Astrocyte of the hippocampus (primary cell): ENCODE measurements at regions not wholly inside any gene's neighbourhood (a gene's known extent, or its start where the extent isn't known, plus 50 kb on each side); places are given as distances from the start of the nearest gene placed in this dataset.

Source experiments
- DNase-seq: peaks from one replicate; pipeline ENCODE4 v3.0.0; 2011; ENCODE audit warnings: low read depth, low spot score

- no peak for DNase-seq
These were observed 582.2 kb upstream of the CADM1 start for GRCh38 chr11:116086426-116086825.

DNA sequence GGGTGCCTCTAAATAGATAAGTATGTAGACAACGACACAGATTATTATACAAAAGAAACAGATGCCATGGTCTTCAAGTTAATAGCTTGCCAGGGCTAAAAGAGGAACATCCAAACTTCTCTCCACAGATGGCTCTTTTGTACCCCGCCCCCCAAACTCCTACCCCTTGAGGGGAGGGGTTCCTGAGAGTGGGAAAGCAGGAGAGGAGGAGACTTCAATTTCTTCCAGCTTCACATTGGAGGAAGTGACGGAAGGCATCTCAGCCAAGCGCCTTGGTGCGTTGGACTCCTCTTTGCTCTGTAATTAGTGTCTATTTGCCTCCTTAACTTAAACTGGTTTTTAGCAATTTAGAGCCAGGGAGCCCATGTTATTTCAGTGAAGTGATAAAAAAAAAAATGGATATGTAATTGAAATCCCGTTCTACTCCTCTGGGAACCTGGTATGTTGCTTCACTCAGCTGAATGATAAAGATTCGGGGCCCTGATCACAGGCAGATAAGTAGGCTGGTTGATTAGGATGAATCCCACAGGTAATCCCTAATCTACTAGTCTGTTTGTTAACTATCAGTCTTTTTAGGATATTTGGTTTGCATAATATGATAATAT lies 580.9 kb upstream of the CADM1 start:
- no peak for DNase-seq

DNA sequence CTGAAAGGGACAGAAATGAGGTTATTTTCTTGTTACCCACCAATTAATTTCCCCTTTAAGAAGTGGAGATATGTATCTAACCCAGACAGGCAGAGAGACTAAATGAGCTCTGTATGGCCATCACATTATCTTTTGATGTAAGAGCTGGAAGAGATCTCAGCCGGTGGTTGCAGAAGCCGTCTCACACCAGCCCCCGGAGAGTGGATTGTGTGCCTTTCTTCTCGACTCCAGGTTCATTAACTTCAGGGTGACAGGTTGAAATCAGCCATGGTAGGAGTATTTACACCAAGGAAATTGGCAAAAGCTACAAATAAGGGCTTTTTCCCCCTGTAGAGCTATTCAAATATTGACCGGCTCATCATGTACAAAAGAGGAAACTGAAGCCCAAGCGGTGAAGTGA lies 580.3 kb upstream of the CADM1 start:
- DNase-seq: no peak

GRCh38 chr11:116082256-116082655 lies 578.0 kb upstream of the CADM1 start:
- DNase-seq: no peak

DNA sequence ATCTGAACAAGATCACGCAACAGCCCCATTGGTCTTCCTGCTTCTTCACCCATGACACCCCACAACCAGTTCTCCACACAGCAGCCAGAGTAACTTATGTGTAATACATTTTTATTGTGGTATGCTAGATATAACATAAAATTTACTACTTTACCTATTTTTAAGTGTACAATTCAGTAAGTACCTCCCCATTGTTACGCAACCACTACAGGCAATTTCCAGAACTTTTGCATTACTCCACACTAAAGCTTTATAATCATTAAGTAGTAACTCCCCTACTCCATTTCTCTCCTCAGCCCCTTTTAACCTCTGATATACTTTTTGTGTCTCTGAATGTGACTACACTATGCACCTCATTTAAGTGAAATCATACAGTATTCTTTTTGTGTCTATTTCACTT lies 575.4 kb upstream of the CADM1 start:
- no peak for DNase-seq

GRCh38 chr11:116078101-116078591 lies 573.9 kb upstream of the CADM1 start:
- peak; percentile 63 for DNase-seq

DNA sequence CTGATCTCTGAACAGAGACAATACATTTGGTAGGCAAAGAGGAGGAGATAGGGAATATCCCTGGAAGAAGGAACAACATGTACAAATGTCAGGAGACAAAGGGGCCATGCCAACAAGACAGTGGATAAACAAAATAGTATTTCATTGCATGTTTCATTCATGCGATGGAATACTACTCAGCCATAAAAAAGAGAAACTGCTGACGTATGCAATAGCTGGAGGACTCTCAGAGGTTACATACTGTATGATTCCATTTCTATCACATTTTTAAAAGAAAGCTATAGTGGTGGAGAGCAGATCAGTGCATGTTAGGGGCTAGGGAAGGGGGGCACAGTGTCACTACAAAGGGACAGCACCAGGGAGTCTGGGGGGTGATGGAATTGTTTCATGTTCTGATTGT lies 572.9 kb upstream of the CADM1 start:
- DNase-seq: no peak

DNA sequence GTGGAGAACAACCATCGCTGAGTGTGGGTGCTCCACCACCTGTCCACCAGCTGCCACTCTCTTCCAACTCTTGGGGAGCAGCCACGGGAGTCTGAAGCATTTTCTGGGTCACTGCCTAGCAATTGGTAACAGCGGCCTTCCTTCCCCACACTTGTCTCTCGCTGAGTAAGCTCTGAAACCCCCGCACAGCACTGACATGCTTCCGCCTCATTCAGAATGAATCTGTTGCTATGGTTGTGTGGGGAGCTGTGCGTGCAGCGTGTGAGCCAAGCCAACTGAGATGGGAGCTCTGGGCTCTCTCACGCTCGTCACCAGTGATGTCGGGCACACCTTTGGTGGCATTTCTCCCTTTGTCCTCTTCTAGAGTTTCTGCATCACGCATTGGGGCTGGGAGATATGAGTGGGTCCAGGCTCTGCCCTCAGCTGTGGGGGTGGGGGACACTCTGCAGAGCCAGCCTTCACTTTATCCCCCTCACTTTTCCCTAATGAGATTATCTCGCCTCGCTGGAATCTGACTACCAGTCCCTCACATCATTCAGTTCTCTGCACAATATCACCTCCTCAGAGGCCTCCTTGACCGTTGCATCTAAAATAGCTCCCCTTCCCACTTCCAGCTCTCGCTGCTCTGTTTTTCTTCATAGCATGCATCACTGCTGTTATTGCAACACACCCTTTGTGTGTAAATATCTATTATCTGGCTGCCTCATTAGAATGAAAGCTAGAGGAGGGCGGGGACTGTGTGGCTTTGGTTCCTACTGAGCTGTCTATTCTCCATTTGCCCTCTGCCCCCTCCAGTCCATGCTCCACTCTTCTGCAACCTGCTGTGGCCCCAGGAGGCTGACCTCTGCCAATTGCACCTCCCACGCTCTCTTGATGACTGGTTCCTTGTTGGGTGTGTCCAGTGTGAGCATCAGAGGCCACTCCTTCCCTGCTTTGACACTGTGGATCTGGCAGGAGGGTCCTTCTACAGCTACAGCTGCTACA lies 569.9 kb upstream of the CADM1 start:
- DNase-seq: peak; percentile 77

- DNase-seq: peak; percentile 35
These were observed 568.6 kb upstream of the CADM1 start for GRCh38 chr11:116072601-116073410.

GRCh38 chr11:116072133-116072532 lies 567.9 kb upstream of the CADM1 start:
- peak; percentile 59 for DNase-seq

DNA sequence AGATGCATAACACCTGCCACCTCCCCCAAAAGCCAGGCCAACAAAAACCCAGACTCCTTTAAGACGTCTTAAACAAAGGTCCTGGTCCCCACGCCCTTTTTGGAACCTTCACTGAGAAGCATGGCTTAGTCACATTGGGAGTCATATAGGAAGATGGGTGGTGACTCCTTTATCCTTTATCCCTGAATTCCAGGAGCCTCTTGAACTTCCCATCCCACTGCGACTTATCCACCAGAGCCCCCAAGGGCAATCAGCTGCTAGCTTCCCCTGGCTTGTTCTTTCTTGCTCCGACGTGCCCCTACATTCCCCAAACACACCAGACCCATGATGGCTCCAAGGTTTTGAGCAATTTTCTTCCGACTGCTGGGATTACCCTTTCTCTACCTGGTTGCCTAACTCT lies 567.0 kb upstream of the CADM1 start:
- no peak for DNase-seq

GRCh38 chr11:116070520-116070919 lies 566.3 kb upstream of the CADM1 start:
- no peak for DNase-seq

GRCh38 chr11:116066777-116067176 lies 562.6 kb upstream of the CADM1 start:
- DNase-seq: no peak

DNA sequence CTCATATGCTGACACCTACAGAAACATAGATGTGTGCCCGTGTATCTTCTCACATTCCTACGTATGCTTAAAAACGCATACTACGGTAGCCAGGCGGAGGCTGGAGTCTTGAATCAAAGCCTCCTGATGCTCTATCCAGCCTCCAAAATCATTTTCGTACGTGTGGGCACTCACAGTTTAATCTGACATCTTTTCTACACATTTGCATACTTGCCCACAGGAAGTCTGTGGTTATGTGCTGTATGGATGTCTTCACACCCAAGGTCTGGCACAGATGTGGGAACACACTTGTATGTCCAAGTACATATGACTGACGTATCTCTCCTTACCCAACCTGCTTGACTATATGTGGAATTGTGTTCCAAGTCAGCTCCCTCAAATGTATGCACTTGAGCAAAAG lies 561.8 kb upstream of the CADM1 start:
- DNase-seq: no peak

DNA sequence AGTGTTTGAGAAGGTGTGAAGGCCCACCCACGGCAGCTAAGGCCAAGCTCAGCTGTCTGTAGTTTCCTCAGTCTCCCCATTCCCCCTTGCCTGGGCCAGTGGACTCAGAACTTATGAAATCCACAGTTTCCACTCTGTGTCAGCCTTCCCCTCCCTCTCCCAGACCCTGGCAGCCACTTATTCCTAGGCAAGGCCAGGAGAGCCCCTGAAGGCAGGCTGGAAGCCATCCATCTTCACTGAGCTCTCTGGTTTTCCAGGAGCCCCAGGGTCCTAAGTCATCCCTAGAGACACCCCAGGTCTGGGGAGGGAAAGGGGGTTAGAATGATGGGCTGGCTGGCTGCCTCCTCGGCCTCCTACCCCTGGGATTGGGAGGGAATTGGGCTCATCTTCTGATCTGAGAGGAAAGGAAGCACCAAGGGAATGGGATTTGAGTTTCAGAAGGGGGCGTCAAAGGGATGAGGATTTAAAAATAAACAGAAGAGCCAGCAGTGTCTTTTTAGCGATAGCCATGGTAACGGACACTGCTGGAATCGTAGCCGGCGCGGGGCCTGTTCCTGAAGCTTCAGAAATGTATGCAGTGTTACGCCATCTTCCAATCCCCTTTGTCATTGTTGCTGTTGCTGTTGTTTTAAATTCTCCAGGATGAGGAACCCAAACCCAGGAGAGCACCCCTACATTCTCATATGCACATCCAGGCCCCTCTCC lies 561.1 kb upstream of the CADM1 start:
- no peak for DNase-seq

GRCh38 chr11:116062490-116063171 lies 558.4 kb upstream of the CADM1 start:
- DNase-seq: peak; percentile 58

- no peak for DNase-seq
These were observed 557.9 kb upstream of the CADM1 start for GRCh38 chr11:116062129-116062489.

GRCh38 chr11:116061322-116061721 lies 557.1 kb upstream of the CADM1 start:
- DNase-seq: no peak

DNA sequence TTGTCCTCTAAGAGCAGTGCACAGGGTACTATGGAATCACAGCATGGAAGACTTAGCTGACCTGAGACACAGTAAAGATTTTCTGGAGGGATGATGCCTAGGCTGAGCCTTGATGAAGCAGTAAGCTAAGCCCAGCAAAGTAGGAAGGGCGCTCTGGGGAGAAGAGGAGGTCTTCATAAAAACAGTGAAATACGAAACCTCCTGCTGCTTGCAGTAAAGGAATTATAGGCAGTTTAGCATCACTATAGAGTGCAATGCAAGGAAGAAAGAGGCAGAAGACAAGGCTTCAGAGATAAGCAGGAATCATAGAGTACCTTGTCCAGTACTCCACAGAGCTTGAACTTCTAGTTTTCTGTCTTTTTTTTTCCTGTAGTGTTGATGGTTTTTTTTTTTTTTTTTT lies 555.7 kb upstream of the CADM1 start:
- no peak for DNase-seq

DNA sequence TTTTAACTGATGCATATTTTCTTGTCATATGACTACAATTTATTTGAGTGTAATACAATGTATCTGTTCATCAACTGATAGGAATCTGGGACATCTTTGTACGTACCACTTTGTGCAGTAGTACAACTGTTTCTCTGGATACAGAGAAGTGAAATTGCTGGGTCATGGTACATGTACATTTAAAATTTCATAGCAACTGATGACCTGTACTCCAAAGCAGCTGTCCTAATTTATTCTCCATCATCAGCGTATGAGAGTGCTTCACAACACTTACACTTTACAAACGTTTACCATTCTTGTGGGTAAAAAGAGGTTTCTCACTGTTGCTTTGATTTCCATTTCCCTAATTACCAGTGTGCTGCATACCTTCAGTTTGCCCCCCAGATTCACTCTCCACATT lies 552.8 kb upstream of the CADM1 start:
- DNase-seq: no peak

DNA sequence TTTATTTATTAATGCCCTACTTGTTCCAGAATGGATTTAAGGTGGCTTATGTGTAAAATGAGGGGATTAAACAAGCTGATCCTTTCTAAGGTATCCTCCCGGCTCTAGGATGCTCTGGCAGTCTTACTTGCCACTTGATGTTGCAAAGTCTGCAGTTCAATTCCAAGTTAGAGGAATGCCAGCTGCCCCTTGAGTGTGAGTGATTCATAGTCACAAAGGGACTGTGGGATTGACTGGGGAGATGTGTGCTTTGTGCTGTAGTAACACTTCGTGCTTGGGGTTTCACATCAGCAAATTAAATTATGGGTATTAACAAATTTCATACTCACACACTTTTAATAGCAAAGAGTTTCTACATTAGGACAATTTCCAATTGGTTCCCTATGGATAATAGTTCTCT lies 550.8 kb upstream of the CADM1 start:
- no peak for DNase-seq
